K562 (cell line): ENCODE measurements at regions not wholly inside any gene's neighbourhood (a gene's known extent, or its start where the extent isn't known, plus 50 kb on each side); places are given as distances from the start of the nearest gene placed in this dataset.

Experiments used
- ATAC-seq: fragments of 200-7000 bp; cut with Tn5 transposase; 3 replicates; pipeline ENCODE4 v1.9.1; 2020; ENCODE audit warnings: moderate library complexity
- BruUV-seq: library from RNA; stranded (reverse); fragments of 400-500 nt; replicated peaks from 2 replicates; lab custom pipeline; 2021; lab: Mats Ljungman, UMichigan
- CTCF ChIA-PET: fragments of 300-600 bp; formaldehyde crosslinking; extraction: SDS; loops from one replicate; lab custom pipeline; 2021; ENCODE audit warnings: low intra/inter-chr PET ratio; lab: Yijun Ruan, JAX
- POLR2A ChIA-PET: fragments of 300-600, 350-650 bp; sonication (Branson Sonifier 250); formaldehyde crosslinking; extraction: SDS; loops from one replicate; lab custom pipeline; 2021; ENCODE audit warnings: antibody characterized with exemption, inconsistent platforms; lab: Yijun Ruan, JAX
- DNase-seq, 4 experiments: peaks; one replicate each; pipeline versions ENCODE4 v3.0.0 to v3.0.0-alpha.2; 2011 to 2018; ENCODE audit warnings: low spot score in 3 of 4, mixed read lengths in 3 of 4; ENCODE audit errors: extremely low read depth in 1 of 4
- FAIRE-seq: peaks from 2 replicates; lab custom pipeline; 2011; peaks lifted over from hg19 to GRCh38; lab: Jason Lieb, UNC
- H2AFZ ChIP-seq: 2 replicates; pipeline ENCODE4 v1.6.0; 2011; ENCODE audit warnings: low read depth, low read length, control low read depth, inconsistent platforms
- H3K27ac ChIP-seq: fragments of 200-600 bp; 3 replicates; pipeline ENCODE4 v1.8.0; 2011; ENCODE audit warnings: low read depth, mild to moderate bottlenecking, control low read depth, inconsistent platforms, low read length, moderate library complexity, mixed read lengths; ENCODE audit errors: extremely low read depth
- H3K27me3 ChIP-seq, 2 experiments: fragments of 300-600 bp in 1 of 2; 2 replicates in 1 of 2; 3 replicates in 1 of 2; pipeline versions ENCODE4 v1.6.0 to v1.8.0; 2011; ENCODE audit warnings: inconsistent platforms in 2 of 2, low read length in 2 of 2, mild to moderate bottlenecking in 1 of 2, mixed read lengths in 1 of 2, moderate library complexity in 1 of 2; ENCODE audit not compliant: control insufficient read depth in 2 of 2, insufficient read depth in 2 of 2
- H3K36me3 ChIP-seq: fragments of 300-600 bp; 3 replicates; pipeline ENCODE4 v1.8.0; 2011; ENCODE audit warnings: mild to moderate bottlenecking, low read length, inconsistent platforms; ENCODE audit not compliant: control insufficient read depth, insufficient read depth
- H3K4me1 ChIP-seq, 2 experiments: fragments of 200-600 bp in 1 of 2; replicated peaks in 1 of 2; 2 replicates in 1 of 2; 3 replicates in 1 of 2; pipeline versions ENCODE4 v1.5.1 to v1.8.0; 2011; ENCODE audit warnings: inconsistent platforms in 2 of 2, low read length in 2 of 2, mild to moderate bottlenecking in 1 of 2, mixed read lengths in 1 of 2, moderate library complexity in 1 of 2; ENCODE audit not compliant: control insufficient read depth in 2 of 2, insufficient read depth in 2 of 2
- H3K4me2 ChIP-seq: 2 replicates; pipeline ENCODE4 v1.6.1; 2011; ENCODE audit warnings: low read length, control low read depth, inconsistent platforms, mixed read lengths; ENCODE audit not compliant: insufficient read depth
- H3K4me3 ChIP-seq: fragments of 200-600 bp; sonication (generic), shearing (Covaris generic); 2 replicates; pipeline ENCODE4 v1.5.1; 2016; ENCODE audit warnings: control low read depth, inconsistent platforms
- H3K79me2 ChIP-seq: fragments of 200-600 bp; 3 replicates; pipeline ENCODE4 v1.8.0; 2011; ENCODE audit warnings: low read length, inconsistent platforms; ENCODE audit not compliant: control insufficient read depth, insufficient read depth
- H3K9ac ChIP-seq, 2 experiments: 2 replicates each; pipeline versions ENCODE4 v1.6.0 to v1.6.1; 2011; ENCODE audit warnings: low read depth in 2 of 2, low read length in 2 of 2, control low read depth in 1 of 2, inconsistent platforms in 1 of 2, mild to moderate bottlenecking in 1 of 2, mixed read lengths in 1 of 2; ENCODE audit not compliant: insufficient read depth in 1 of 2
- H3K9me1 ChIP-seq: one replicate; pipeline ENCODE4 v1.6.0; 2011; ENCODE audit warnings: inconsistent platforms, mild to moderate bottlenecking, low read length, moderate library complexity; ENCODE audit not compliant: control insufficient read depth, insufficient read depth
- H3K9me3 ChIP-seq: replicated peaks from 2 replicates; pipeline ENCODE4 v1.5.1; 2011; ENCODE audit warnings: low read depth, low read length, inconsistent platforms; ENCODE audit not compliant: control insufficient read depth, insufficient read depth
- H4K20me1 ChIP-seq: replicated peaks from 2 replicates; pipeline ENCODE4 v1.6.1; 2011; ENCODE audit warnings: low read length, inconsistent platforms, mixed read lengths; ENCODE audit not compliant: control insufficient read depth, insufficient read depth
- ARID4B ChIP-seq: sonication (generic); formaldehyde crosslinking; IDR thresholded peaks from 2 replicates; pipeline ENCODE4 v1.8.0; 2022; ENCODE audit warnings: mild to moderate bottlenecking, missing genetic modification reagents
- ASH1L ChIP-seq: fragments of 450-650 bp; IDR thresholded peaks from 2 replicates; pipeline ENCODE4 v1.6.1; 2018; ENCODE audit warnings: borderline replicate concordance, mild to moderate bottlenecking, low read depth; ENCODE audit not compliant: partially characterized antibody
- EZH2 ChIP-seq: IDR thresholded peaks from 2 replicates; pipeline ENCODE4 v1.6.1; 2012; ENCODE audit warnings: low read depth, mild to moderate bottlenecking, inconsistent platforms, low read length, borderline replicate concordance
- GTF2F1 ChIP-seq: IDR thresholded peaks from 2 replicates; pipeline ENCODE4 v1.6.1; 2011; ENCODE audit warnings: low read depth, low read length, improper control_type of control experiment
- HOXB6 ChIP-seq: fragments of 250-450 bp; sonication (Bioruptor Pico); IDR thresholded peaks from 2 replicates; pipeline ENCODE4 v1.5.1; 2022; ENCODE audit warnings: mild to moderate bottlenecking, borderline replicate concordance
- MCM3 ChIP-seq: fragments of 450-650 bp; IDR thresholded peaks from 2 replicates; pipeline ENCODE4 v1.6.1; 2016
- NFATC3 ChIP-seq: fragments of 450-650 bp; IDR thresholded peaks from 2 replicates; pipeline ENCODE4 v1.6.1; 2017; ENCODE audit warnings: mild to moderate bottlenecking
- RCOR1 ChIP-seq, 2 experiments: IDR thresholded peaks; 2 replicates each; pipeline ENCODE4 v1.6.1; 2012; ENCODE audit warnings: low read depth in 2 of 2, low read length in 2 of 2, borderline replicate concordance in 1 of 2, improper control_type of control experiment in 1 of 2
- SMAD1 ChIP-seq: fragments of 150-350 bp; IDR thresholded peaks from 2 replicates; pipeline ENCODE4 v1.6.1; 2014; ENCODE audit warnings: low read length, low read depth; ENCODE audit not compliant: partially characterized antibody
- ZNF174 ChIP-seq: fragments of 250-450 bp; sonication (Bioruptor Pico); IDR thresholded peaks from 2 replicates; pipeline ENCODE4 v1.4.0; 2020; ENCODE audit warnings: mild to moderate bottlenecking
- WGBS: fragments of 100-300 bp; shearing (Covaris generic); methylation state at CpG from one replicate; pipeline ENCODE4 v1.1.6; 2016; ENCODE audit warnings: low coverage, mixed read lengths; ENCODE audit not compliant: insufficient coverage; ENCODE audit errors: missing lambda C conversion rate; 5-methylcytosine and 5-hydroxymethylcytosine counted together
- in situ Hi-C: fragments of 300-500 bp; cut with MboI; formaldehyde crosslinking; loops from 4 replicates; pipeline ENCODE4 v1.15.0; 2018; ENCODE audit warnings: inconsistent platforms, mixed read lengths
- intact Hi-C: fragments of 100-400 bp; cut with micrococcal nuclease; formaldehyde crosslinking; loops from 2 replicates; pipeline ENCODE4 v1.14.2; 2022
- TF ChIP-seq, protein P1 (sequence below): sonication (generic); formaldehyde crosslinking; IDR thresholded peaks from 2 replicates; pipeline ENCODE4 v1.8.1; 2023; ENCODE audit warnings: mild to moderate bottlenecking, missing genetic modification reagents, moderate library complexity
- TF ChIP-seq, protein P2 (sequence below): sonication (generic); formaldehyde crosslinking; IDR thresholded peaks from 2 replicates; pipeline ENCODE4 v1.8.1; 2022; ENCODE audit warnings: missing genetic modification reagents

DNA sequence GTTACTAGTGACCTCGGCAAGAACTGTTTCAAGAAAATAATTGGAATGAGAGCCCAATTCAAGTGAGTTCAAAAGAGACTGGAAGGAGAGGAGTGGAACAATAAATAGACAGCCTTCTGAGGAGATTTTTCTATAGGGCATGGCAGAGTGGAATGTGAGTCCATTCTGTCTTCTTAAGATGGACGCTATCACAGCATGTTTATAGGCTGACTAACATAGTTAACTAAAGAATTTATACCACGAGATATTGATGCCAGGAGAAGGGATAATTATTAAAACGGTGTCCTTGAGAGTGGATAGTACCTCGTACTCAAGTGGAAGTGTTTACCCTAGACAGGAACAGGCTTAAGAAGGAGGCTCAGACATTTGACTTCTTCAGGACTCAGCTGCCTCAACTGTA lies 143.5 kb upstream of the RBBP8 start:
- FAIRE-seq (no peak), DNase-seq (no peak), ATAC-seq (no peak)
- no TSS peak for BruUV-seq
- H4K20me1 ChIP-seq, result no peaks in the 10 kb centered on the region
- WGBS, result 3% methylated on average over 5 of the region's 5 CpGs
- no peak overlapping the region for H3K9ac ChIP-seq
- H3K36me3 ChIP-seq, result no peaks in the 10 kb centered on the region
- H3K79me2 ChIP-seq, result no peaks in the 10 kb centered on the region
- in situ Hi-C loops (no loop called here), intact Hi-C loops (no loop called here)
- no peak overlapping the region for H3K27ac ChIP-seq
- no peak overlapping the region for H3K4me3 ChIP-seq
- TF ChIP-seq ARID4B (CRISPR knock-in tag), result no peak
- no peak for TF ChIP-seq SMAD1
- TF ChIP-seq NFATC3, result no peak
- TF ChIP-seq HOXB6 (CRISPR knock-in tag), result no peak
- TF ChIP-seq, protein P1, sequence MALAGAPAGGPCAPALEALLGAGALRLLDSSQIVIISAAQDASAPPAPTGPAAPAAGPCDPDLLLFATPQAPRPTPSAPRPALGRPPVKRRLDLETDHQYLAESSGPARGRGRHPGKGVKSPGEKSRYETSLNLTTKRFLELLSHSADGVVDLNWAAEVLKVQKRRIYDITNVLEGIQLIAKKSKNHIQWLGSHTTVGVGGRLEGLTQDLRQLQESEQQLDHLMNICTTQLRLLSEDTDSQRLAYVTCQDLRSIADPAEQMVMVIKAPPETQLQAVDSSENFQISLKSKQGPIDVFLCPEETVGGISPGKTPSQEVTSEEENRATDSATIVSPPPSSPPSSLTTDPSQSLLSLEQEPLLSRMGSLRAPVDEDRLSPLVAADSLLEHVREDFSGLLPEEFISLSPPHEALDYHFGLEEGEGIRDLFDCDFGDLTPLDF, result no peak
- TF ChIP-seq GTF2F1, result no peak
- no peak for TF ChIP-seq ASH1L
- no peak for TF ChIP-seq RCOR1 (IDR thresholded peaks at IDR 0.05; ENCODE audit: borderline replicate concordance in 1 of 2, low read depth in 2 of 2, low read length in 2 of 2)
- no peak for TF ChIP-seq EZH2
- TF ChIP-seq, protein P2, sequence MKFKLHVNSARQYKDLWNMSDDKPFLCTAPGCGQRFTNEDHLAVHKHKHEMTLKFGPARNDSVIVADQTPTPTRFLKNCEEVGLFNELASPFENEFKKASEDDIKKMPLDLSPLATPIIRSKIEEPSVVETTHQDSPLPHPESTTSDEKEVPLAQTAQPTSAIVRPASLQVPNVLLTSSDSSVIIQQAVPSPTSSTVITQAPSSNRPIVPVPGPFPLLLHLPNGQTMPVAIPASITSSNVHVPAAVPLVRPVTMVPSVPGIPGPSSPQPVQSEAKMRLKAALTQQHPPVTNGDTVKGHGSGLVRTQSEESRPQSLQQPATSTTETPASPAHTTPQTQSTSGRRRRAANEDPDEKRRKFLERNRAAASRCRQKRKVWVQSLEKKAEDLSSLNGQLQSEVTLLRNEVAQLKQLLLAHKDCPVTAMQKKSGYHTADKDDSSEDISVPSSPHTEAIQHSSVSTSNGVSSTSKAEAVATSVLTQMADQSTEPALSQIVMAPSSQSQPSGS (CRISPR knock-in tag), result no peak
- no peak for TF ChIP-seq MCM3
- no peak for TF ChIP-seq ZNF174
- H2AFZ ChIP-seq, result no peak overlapping the region
- H3K4me2 ChIP-seq, result no peak overlapping the region
- CTCF ChIA-PET, result no interaction called here
- H3K27me3 ChIP-seq, result peaks cover 2 to 5% of the 10 kb centered on the region in 2 experiments; a peak in 2 of 5 replicates
- H3K9me1 ChIP-seq, result no peaks in the 10 kb centered on the region
- H3K4me1 ChIP-seq, result no peaks in the 10 kb centered on the region
- POLR2A ChIA-PET, result no interaction called here
- H3K9me3 ChIP-seq, result no peaks in the 10 kb centered on the region
